ENCODE measurements at regions not wholly inside any gene's neighbourhood (a gene's known extent, or its start where the extent isn't known, plus 50 kb on each side); places are given as distances from the start of the nearest gene placed in this dataset.

DNA sequence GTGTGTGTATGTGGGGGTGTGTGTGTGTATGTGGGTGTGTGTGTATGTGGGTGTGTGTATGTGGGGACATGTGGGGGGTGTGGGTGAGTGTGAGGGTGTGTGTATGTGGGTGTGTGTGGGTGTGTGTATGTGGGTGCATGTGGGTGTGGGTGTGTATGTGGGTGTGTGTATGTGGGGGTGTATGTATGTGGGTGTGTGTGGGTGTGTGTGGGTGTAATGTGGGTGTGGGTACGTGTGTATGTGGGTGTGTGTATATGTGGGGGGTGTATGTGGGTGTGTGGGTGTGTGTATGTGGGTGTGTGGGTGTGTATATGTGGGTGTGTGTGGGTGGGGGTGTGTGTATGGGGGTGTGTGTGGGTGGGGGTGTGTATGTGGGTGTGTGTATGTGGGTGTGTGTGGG lies 106.7 kb downstream of the SPATA19 start:
- H3K27ac ChIP-seq, result no peak overlapping the region
- H3K4me1 ChIP-seq, result no peaks in the 10 kb centered on the region
- H3K36me3 ChIP-seq, result no peaks in the 10 kb centered on the region
- no peaks in the 10 kb centered on the region for H3K27me3 ChIP-seq
- H3K4me3 ChIP-seq, result no peak overlapping the region
- no peak for DNase-seq (ENCODE audit: extremely low spot score in 2 of 2)
- H3K9me3 ChIP-seq, result no peaks in the 10 kb centered on the region
- no peak for TF ChIP-seq POLR2AphosphoS5 (IDR thresholded peaks at IDR 0.05; ENCODE audit: insufficient read depth in 1 of 2, low read depth in 1 of 2)
- no peak for TF ChIP-seq POLR2A (IDR thresholded peaks at IDR 0.05)
- TF ChIP-seq, protein P1, sequence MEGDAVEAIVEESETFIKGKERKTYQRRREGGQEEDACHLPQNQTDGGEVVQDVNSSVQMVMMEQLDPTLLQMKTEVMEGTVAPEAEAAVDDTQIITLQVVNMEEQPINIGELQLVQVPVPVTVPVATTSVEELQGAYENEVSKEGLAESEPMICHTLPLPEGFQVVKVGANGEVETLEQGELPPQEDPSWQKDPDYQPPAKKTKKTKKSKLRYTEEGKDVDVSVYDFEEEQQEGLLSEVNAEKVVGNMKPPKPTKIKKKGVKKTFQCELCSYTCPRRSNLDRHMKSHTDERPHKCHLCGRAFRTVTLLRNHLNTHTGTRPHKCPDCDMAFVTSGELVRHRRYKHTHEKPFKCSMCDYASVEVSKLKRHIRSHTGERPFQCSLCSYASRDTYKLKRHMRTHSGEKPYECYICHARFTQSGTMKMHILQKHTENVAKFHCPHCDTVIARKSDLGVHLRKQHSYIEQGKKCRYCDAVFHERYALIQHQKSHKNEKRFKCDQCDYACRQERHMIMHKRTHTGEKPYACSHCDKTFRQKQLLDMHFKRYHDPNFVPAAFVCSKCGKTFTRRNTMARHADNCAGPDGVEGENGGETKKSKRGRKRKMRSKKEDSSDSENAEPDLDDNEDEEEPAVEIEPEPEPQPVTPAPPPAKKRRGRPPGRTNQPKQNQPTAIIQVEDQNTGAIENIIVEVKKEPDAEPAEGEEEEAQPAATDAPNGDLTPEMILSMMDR (IDR thresholded peaks at IDR 0.05), result no peak
- intact Hi-C loops (cut with DNase I), result no loop called here

DNA sequence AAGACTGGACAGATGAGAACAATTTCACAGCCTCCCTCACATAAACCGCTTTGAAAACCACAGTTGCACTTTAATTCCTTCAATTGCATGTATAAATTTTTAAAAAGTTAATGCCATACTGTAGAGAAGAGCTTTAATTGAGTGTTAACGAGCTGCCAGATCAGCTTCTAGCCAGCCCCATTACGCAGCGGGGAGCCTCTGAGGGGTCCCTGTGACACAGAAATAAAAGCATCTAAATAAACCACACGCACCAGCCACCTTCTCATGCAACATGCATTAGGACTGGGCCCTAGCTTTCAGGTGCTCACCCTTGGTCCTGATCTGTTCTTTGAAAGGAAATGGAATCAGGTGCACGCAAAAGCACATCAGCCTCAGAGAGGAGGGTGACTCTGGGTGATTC lies 111.7 kb downstream of the SPATA19 start:
- no peak overlapping the region for H3K4me3 ChIP-seq
- H3K9me3 ChIP-seq, result no peaks in the 10 kb centered on the region
- no peaks in the 10 kb centered on the region for H3K36me3 ChIP-seq
- H3K27me3 ChIP-seq, result no peaks in the 10 kb centered on the region
- no peaks in the 10 kb centered on the region for H3K4me1 ChIP-seq
- peak in 1 of 2 donors; percentile 28 for DNase-seq (ENCODE audit: extremely low spot score in 2 of 2)
- TF ChIP-seq POLR2AphosphoS5 (IDR thresholded peaks at IDR 0.05; ENCODE audit: insufficient read depth in 1 of 2, low read depth in 1 of 2), result no peak
- no peak for TF ChIP-seq POLR2A (IDR thresholded peaks at IDR 0.05)
- TF ChIP-seq, protein P1 (IDR thresholded peaks at IDR 0.05), result no peak
- intact Hi-C loops (cut with DNase I), result no loop called here
- no peak overlapping the region for H3K27ac ChIP-seq

DNA sequence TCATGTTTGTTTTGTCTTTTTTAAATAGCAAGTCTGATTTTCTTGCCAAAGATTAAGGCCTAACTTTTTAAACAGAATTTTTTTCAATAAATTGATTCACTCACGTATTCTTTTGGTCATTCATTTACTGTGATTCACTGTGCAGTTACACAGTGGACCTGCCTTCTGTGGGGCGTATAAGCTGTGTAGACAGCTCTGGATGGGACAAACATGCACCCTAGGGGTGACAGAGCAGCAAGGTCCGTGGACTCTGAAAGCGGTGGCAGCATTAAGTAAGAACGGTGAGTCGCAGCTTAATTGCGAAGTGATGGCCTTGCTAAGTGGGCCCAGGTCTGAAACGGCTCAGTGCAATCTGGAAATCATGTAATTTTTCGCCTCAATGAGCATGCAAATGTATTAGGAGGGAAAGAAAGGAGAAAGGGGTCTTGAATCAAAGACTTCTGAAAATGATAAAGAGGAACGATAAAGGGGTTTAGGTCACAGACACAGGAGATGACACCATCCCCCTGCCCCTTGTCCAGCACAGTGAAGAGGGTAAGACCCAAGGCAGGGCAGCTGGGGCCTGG lies 113.1 kb downstream of the SPATA19 start:
- intact Hi-C loops (cut with DNase I), result no loop called here
- no peak for DNase-seq (ENCODE audit: extremely low spot score in 2 of 2)
- TF ChIP-seq, protein P1 (IDR thresholded peaks at IDR 0.05), result no peak
- TF ChIP-seq POLR2A (IDR thresholded peaks at IDR 0.05) (no peak), POLR2AphosphoS5 (IDR thresholded peaks at IDR 0.05; ENCODE audit: insufficient read depth in 1 of 2, low read depth in 1 of 2) (no peak)

DNA sequence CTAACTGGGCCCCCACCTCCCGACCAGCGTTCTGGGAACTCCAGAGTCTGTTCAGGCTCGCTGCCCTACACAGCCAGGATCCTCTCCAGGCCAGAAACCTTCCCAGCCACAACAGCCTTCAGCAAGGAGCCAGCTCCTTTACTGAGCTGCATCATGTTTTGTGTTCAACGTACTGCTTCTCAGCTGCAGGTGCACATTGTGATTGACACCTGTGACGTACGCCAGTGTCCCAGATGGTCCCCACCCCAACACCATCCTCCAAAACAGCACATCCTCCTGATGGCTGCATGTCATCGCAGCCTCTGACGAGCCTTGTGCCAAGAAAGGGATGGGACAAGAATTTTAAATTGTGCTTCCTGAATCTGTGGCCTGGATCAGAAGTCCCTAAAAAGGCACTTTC lies 117.5 kb downstream of the SPATA19 start:
- TF ChIP-seq, protein P1 (IDR thresholded peaks at IDR 0.05), result no peak
- TF ChIP-seq POLR2A (IDR thresholded peaks at IDR 0.05) (no peak), POLR2AphosphoS5 (IDR thresholded peaks at IDR 0.05; ENCODE audit: insufficient read depth in 1 of 2, low read depth in 1 of 2) (no peak)
- Histone ChIP-seq H3K9me3 (no peaks in the 10 kb centered on the region), H3K4me3 (no peak overlapping the region), H3K27me3 (no peaks in the 10 kb centered on the region), H3K27ac (no peak overlapping the region), H3K4me1 (no peaks in the 10 kb centered on the region), H3K36me3 (no peaks in the 10 kb centered on the region)
- DNase-seq (ENCODE audit: extremely low spot score in 2 of 2), result peak in 1 of 2 donors; percentile 77
- intact Hi-C loops (cut with DNase I), result no loop called here

More for the DNA sequence above, 113.1 kb downstream of the SPATA19 start:
- Histone ChIP-seq H3K27ac (no peak overlapping the region), H3K36me3 (no peaks in the 10 kb centered on the region), H3K9me3 (no peaks in the 10 kb centered on the region), H3K27me3 (no peaks in the 10 kb centered on the region), H3K4me3 (no peak overlapping the region), H3K4me1 (no peaks in the 10 kb centered on the region)

DNA sequence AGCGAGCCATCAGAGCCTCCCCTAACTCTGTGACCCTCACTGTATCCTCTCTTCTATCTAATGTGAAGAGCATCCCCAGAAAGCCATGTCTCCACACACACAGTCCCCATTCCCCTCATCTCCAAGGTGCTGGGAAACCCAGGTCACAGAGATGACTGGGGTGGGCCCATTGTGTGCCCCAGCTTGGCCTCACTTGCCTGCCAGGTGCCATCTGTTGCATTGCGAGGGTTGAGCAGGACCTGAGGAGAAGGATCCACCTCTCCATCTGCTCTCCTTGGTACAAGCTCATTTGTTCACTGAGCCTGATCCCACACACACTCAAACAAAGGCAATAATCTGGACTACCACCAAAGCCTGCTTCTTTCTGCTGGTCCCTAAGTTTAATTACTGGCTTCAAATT lies 118.8 kb downstream of the SPATA19 start:
- H3K4me1 ChIP-seq, result no peaks in the 10 kb centered on the region
- H3K27ac ChIP-seq, result no peak overlapping the region
- TF ChIP-seq POLR2A (IDR thresholded peaks at IDR 0.05) (no peak), POLR2AphosphoS5 (IDR thresholded peaks at IDR 0.05; ENCODE audit: insufficient read depth in 1 of 2, low read depth in 1 of 2) (no peak)
- TF ChIP-seq, protein P1 (IDR thresholded peaks at IDR 0.05), result no peak
- no peak for DNase-seq (ENCODE audit: extremely low spot score in 2 of 2)
- no peaks in the 10 kb centered on the region for H3K36me3 ChIP-seq
- no peak overlapping the region for H3K4me3 ChIP-seq
- intact Hi-C loops (cut with DNase I), result no loop called here
- no peaks in the 10 kb centered on the region for H3K27me3 ChIP-seq
- H3K9me3 ChIP-seq, result no peaks in the 10 kb centered on the region
